ENCODE measurements at regions not wholly inside any gene's neighbourhood (a gene's known extent, or its start where the extent isn't known, plus 50 kb on each side); places are given as distances from the start of the nearest gene placed in this dataset.
"Not testable (repeated sequence)": the region's sequence is repeated elsewhere in the genome, so short reads cannot be mapped to it uniquely, and the experiment has no call there.

GRCh38 chr6:78771586-78771985, 95.8 kb upstream of the IRAK1BP1 start:
- H3K9ac ChIP-seq (ENCODE audit: low read depth, low read length) = no peak overlapping the region
- no peak overlapping the region for H3K4me3 ChIP-seq (ENCODE audit: low read length)
- H3K27me3 ChIP-seq (ENCODE audit: insufficient read depth, low read length) = no peaks in the 10 kb centered on the region
- H3K36me3 ChIP-seq (ENCODE audit: insufficient read depth, low read depth, low read length) = no peaks in the 10 kb centered on the region
- H3K27ac ChIP-seq (ENCODE audit: low read length) = no peak overlapping the region
- no peaks in the 10 kb centered on the region for H3K9me3 ChIP-seq (ENCODE audit: insufficient read depth, low read depth, low read length)
- no peaks in the 10 kb centered on the region for H3K4me1 ChIP-seq (ENCODE audit: insufficient read depth, low read length)

- Histone ChIP-seq H3K36me3 (ENCODE audit: insufficient read depth, low read depth, low read length) (no peaks in the 10 kb centered on the region), H3K27me3 (ENCODE audit: insufficient read depth, low read length) (no peaks in the 10 kb centered on the region), H3K4me1 (ENCODE audit: insufficient read depth, low read length) (no peaks in the 10 kb centered on the region), H3K4me3 (ENCODE audit: low read length) (no peak overlapping the region), H3K27ac (ENCODE audit: low read length) (no peak overlapping the region), H3K9ac (ENCODE audit: low read depth, low read length) (no peak overlapping the region), H3K9me3 (ENCODE audit: insufficient read depth, low read depth, low read length) (peaks cover 7% of the 10 kb centered on the region; the same call in 1 of the 2 replicates)
Measured at GRCh38 chr6:78781001-78781400, 86.3 kb upstream of the IRAK1BP1 start.

GRCh38 chr6:78783366-78783765, 84.0 kb upstream of the IRAK1BP1 start:
- H3K9me3 ChIP-seq (ENCODE audit: insufficient read depth, low read depth, low read length); H3K27me3 ChIP-seq (ENCODE audit: insufficient read depth, low read length); H3K9ac ChIP-seq (ENCODE audit: low read depth, low read length); H3K36me3 ChIP-seq (ENCODE audit: insufficient read depth, low read depth, low read length); H3K27ac ChIP-seq (ENCODE audit: low read length); H3K4me1 ChIP-seq (ENCODE audit: insufficient read depth, low read length); H3K4me3 ChIP-seq (ENCODE audit: low read length): not testable (repeated sequence)

GRCh38 chr6:78797270-78797669, 70.1 kb upstream of the IRAK1BP1 start:
- H3K27ac ChIP-seq (ENCODE audit: low read length) = no peak overlapping the region
- no peak overlapping the region for H3K4me3 ChIP-seq (ENCODE audit: low read length)
- no peak overlapping the region for H3K9ac ChIP-seq (ENCODE audit: low read depth, low read length)
- no peaks in the 10 kb centered on the region for H3K36me3 ChIP-seq (ENCODE audit: insufficient read depth, low read depth, low read length)
- H3K9me3 ChIP-seq (ENCODE audit: insufficient read depth, low read depth, low read length) = peaks cover 2% of the 10 kb centered on the region; the same call in 1 of the 2 replicates
- no peaks in the 10 kb centered on the region for H3K27me3 ChIP-seq (ENCODE audit: insufficient read depth, low read length)
- no peaks in the 10 kb centered on the region for H3K4me1 ChIP-seq (ENCODE audit: insufficient read depth, low read length)

- Histone ChIP-seq H3K4me1 (ENCODE audit: insufficient read depth, low read length) (no peaks in the 10 kb centered on the region), H3K9me3 (ENCODE audit: insufficient read depth, low read depth, low read length) (peaks cover 2% of the 10 kb centered on the region; the same call in 1 of the 2 replicates), H3K27ac (ENCODE audit: low read length) (no peak overlapping the region), H3K27me3 (ENCODE audit: insufficient read depth, low read length) (no peaks in the 10 kb centered on the region), H3K4me3 (ENCODE audit: low read length) (no peak overlapping the region), H3K36me3 (ENCODE audit: insufficient read depth, low read depth, low read length) (no peaks in the 10 kb centered on the region), H3K9ac (ENCODE audit: low read depth, low read length) (no peak overlapping the region)
Measured at GRCh38 chr6:78799682-78800081, 67.7 kb upstream of the IRAK1BP1 start.

GRCh38 chr6:78806792-78807191, 60.6 kb upstream of the IRAK1BP1 start:
- not testable (repeated sequence) for H3K36me3 ChIP-seq (ENCODE audit: insufficient read depth, low read depth, low read length); H3K9me3 ChIP-seq (ENCODE audit: insufficient read depth, low read depth, low read length); H3K4me3 ChIP-seq (ENCODE audit: low read length); H3K4me1 ChIP-seq (ENCODE audit: insufficient read depth, low read length); H3K27me3 ChIP-seq (ENCODE audit: insufficient read depth, low read length); H3K9ac ChIP-seq (ENCODE audit: low read depth, low read length); H3K27ac ChIP-seq (ENCODE audit: low read length)

GRCh38 chr6:78807655-78808355, 59.5 kb upstream of the IRAK1BP1 start:
- not testable (repeated sequence) for H3K9me3 ChIP-seq (ENCODE audit: insufficient read depth, low read depth, low read length); H3K27ac ChIP-seq (ENCODE audit: low read length); H3K36me3 ChIP-seq (ENCODE audit: insufficient read depth, low read depth, low read length)

GRCh38 chr6:78808356-78808891, 58.9 kb upstream of the IRAK1BP1 start:
- H3K4me3 ChIP-seq (ENCODE audit: low read length) = no peak overlapping the region
- H3K9me3 ChIP-seq (ENCODE audit: insufficient read depth, low read depth, low read length) = no peaks in the 10 kb centered on the region
- no peak overlapping the region for H3K9ac ChIP-seq (ENCODE audit: low read depth, low read length)
- no peaks in the 10 kb centered on the region for H3K27me3 ChIP-seq (ENCODE audit: insufficient read depth, low read length)
- H3K36me3 ChIP-seq (ENCODE audit: insufficient read depth, low read depth, low read length) = no peaks in the 10 kb centered on the region
- H3K27ac ChIP-seq (ENCODE audit: low read length) = no peak overlapping the region
- no peaks in the 10 kb centered on the region for H3K4me1 ChIP-seq (ENCODE audit: insufficient read depth, low read length)

More at GRCh38 chr6:78807655-78808355, 59.5 kb upstream of the IRAK1BP1 start:
- H3K9ac ChIP-seq (ENCODE audit: low read depth, low read length); H3K27me3 ChIP-seq (ENCODE audit: insufficient read depth, low read length); H3K4me3 ChIP-seq (ENCODE audit: low read length); H3K4me1 ChIP-seq (ENCODE audit: insufficient read depth, low read length): not testable (repeated sequence)

GRCh38 chr6:78808933-78809332, 58.4 kb upstream of the IRAK1BP1 start:
- H3K4me1 ChIP-seq (ENCODE audit: insufficient read depth, low read length) = no peaks in the 10 kb centered on the region
- no peaks in the 10 kb centered on the region for H3K9me3 ChIP-seq (ENCODE audit: insufficient read depth, low read depth, low read length)
- H3K4me3 ChIP-seq (ENCODE audit: low read length) = no peak overlapping the region
- H3K27ac ChIP-seq (ENCODE audit: low read length) = no peak overlapping the region
- H3K36me3 ChIP-seq (ENCODE audit: insufficient read depth, low read depth, low read length) = no peaks in the 10 kb centered on the region
- no peak overlapping the region for H3K9ac ChIP-seq (ENCODE audit: low read depth, low read length)
- no peaks in the 10 kb centered on the region for H3K27me3 ChIP-seq (ENCODE audit: insufficient read depth, low read length)

GRCh38 chr6:78810146-78810545, 57.2 kb upstream of the IRAK1BP1 start:
- Histone ChIP-seq H3K9ac (ENCODE audit: low read depth, low read length) (no peak overlapping the region), H3K27me3 (ENCODE audit: insufficient read depth, low read length) (no peaks in the 10 kb centered on the region), H3K27ac (ENCODE audit: low read length) (no peak overlapping the region), H3K36me3 (ENCODE audit: insufficient read depth, low read depth, low read length) (no peaks in the 10 kb centered on the region), H3K4me3 (ENCODE audit: low read length) (no peak overlapping the region), H3K4me1 (ENCODE audit: insufficient read depth, low read length) (no peaks in the 10 kb centered on the region), H3K9me3 (ENCODE audit: insufficient read depth, low read depth, low read length) (no peaks in the 10 kb centered on the region)

GRCh38 chr6:78810698-78811097, 56.7 kb upstream of the IRAK1BP1 start:
- no peaks in the 10 kb centered on the region for H3K27me3 ChIP-seq (ENCODE audit: insufficient read depth, low read length)
- H3K9me3 ChIP-seq (ENCODE audit: insufficient read depth, low read depth, low read length) = no peaks in the 10 kb centered on the region
- no peaks in the 10 kb centered on the region for H3K4me1 ChIP-seq (ENCODE audit: insufficient read depth, low read length)
- no peaks in the 10 kb centered on the region for H3K36me3 ChIP-seq (ENCODE audit: insufficient read depth, low read depth, low read length)
- no peak overlapping the region for H3K9ac ChIP-seq (ENCODE audit: low read depth, low read length)
- H3K27ac ChIP-seq (ENCODE audit: low read length) = no peak overlapping the region
- no peak overlapping the region for H3K4me3 ChIP-seq (ENCODE audit: low read length)

Data from iPS-20b (cell line).